GDM1 (cell line): ENCODE measurements at regions not wholly inside any gene's neighbourhood (a gene's known extent, or its start where the extent isn't known, plus 50 kb on each side); places are given as distances from the start of the nearest gene placed in this dataset.

ENCODE experiments used
- DNase-seq: peaks from one replicate; lab custom pipeline; 2025; lab: John Stamatoyannopoulos, UW

DNA sequence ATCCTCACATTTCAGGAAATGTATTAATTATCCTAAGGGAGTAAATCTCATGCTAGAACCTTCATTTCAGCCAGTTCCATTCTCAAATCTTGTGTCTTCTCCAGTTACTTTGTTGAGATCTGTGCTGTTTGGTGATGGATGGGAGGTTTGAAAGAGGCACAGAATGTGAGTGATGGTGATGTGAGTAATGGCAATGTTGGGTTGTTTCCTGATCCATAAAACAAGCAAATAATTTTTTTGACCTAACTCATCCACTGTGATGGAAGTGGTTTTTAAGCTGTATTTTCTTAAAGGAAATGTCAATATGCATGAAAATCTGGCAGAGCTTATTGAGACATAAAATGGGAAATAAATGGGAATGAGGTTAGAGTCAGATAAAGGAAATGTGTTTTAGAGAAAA is 214.7 kb downstream of the CHRM3 start:
- no peak for DNase-seq

DNA sequence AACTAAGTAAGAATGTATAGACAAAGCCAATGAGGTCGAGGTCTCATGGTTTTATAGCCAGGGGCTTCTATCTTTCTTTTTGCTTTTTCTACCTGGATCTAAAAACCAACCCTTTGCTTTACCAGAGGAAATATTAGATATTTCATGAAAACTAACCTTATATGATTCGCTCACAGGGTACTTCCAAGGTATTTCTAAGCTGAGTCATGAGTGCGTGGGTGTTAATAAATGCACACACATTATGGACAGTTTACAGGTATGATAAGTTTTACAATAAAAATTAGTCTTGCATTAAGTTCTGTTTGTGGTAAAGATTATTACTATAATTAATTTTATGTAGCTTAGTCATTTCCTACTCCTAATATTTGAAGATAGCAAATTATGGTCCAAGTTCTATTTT is 217.2 kb downstream of the CHRM3 start:
- no peak for DNase-seq

DNA sequence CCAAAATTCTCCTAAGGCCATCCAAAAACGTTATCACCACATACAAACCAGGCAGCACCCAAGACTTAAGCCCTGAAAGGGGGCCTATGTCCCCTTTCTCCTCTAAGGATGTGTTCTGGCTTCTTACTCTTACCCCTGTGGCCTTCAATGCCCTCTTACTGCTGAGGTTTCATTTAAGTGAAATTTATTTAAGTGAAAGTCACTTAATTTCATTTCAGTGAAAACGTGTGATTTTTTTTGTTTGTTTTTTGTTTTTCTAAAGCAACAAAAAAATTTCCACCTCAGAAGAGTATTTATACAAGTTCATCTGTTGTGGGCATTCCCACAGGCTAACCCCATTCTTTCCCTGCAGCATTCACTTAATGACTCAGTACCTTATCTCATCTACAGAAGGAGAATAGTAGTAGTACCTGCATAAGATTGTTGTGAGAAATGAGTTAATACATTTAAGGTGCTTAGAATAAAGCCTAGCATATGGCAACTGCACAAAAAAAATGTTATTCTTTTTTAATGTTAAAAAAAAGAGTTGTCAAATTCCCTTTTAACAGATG is 220.6 kb downstream of the CHRM3 start:
- DNase-seq = no peak

DNA sequence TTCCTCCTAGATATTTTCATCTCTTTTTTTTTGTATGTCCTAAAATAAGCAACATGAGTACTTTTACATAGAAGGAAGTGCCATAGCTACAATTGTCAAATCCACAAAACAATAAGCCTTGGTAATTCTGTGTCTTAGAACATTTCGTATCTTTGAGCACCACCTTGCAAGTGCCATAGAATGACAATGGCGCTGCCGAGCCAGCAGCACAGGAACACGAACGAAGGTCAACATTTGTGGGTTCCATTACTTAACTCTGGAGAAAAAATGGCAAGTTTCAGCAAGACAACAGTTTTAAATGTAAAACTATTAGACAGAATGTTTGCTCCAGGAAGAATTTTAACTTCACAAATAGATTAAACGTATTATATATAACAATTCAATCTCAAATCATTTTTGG is 222.1 kb downstream of the CHRM3 start:
- no peak for DNase-seq

DNA sequence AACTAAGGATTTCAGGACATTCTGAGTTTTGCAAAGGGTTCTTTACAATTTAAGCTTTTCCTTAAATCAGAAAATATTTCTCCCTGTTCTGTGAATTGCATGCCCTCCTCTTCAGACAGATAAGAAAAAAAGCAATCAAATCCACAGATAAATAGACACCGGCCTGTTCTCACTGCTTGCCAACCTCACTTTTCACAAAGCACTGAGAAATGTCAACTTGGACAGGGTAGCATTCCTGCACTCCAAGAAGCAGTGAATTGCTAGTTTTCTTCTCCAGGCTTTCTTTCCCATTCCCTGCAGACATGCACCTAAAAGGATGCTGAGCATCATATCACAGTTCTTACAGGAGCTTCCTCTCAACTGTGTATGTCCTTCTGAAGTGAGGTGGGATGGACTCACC is 226.0 kb downstream of the CHRM3 start:
- no peak for DNase-seq

DNA sequence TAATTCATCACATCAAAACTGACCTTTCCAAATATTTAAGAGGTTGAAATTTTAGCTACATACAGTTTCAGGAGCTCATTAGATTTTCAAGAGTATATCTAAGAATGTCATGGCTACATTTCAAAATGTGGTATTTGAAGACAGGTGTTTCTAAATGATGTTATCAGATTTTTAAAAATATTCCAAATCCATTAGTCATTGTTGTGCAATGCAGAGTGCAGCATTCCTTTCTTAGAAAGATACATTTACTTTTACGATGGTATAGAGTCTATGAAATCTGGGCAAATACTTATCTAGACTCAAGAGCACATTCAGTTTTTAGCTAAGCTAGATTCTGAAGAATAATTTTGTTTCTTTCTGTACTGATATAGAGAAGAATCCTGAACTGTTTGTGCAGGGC is 230.3 kb downstream of the CHRM3 start:
- DNase-seq = no peak

DNA sequence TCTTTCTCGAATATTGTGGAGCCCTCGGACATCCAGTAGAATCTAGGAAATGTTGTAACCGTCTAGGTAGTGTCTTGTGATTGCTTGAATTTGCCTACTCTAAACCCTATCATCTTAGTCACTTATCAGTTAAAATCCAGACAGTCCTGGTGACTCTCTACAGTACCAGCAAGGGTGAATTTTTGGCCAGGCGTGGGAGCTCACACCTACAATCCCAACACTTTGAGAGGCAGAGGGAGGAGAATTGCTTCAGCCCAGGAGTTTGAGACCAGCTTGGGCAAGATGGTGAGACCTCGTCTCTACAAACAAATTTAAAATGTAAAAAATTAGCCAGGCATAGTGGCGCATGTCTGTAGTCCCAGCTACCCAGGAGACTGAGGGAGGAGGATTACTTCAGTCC is 230.9 kb downstream of the CHRM3 start:
- DNase-seq = no peak

DNA sequence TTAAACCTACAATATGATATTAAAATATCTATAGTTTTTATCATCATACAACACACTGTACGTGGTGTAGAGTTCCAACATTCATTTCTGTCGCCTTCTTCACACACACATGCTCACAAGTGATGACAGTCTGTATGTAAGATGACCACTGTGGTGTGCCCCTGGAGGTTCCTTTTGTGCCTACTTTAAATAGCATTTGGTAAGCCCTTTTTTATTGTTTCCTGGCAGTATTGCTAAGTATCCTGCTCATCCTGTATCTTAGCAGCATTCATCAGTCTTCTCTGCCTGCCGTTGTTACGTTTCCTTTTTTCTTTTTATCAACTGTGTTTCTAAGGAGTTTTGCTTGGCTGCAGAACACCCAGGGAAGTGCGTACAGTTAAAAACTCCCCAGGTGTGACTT is 231.4 kb downstream of the CHRM3 start:
- no peak for DNase-seq

DNA sequence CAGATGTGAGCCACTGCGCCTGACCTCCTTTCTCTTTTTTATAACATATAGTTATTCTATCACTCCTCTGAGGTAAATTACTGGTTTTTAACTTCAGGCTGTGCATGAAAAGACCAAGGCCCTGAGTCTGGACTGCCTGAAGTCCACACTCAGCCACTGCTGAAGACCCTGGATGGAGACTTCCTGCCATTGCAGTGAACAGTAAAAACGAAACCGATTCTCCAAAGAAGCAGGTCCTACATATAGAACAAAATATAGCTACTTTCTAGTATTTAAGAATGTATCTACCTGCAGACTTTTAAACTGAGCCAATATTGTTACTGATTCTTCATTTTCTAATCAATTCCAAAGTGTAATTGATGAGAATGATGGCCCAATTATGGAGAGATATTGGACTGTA is 232.8 kb downstream of the CHRM3 start:
- DNase-seq = no peak

DNA sequence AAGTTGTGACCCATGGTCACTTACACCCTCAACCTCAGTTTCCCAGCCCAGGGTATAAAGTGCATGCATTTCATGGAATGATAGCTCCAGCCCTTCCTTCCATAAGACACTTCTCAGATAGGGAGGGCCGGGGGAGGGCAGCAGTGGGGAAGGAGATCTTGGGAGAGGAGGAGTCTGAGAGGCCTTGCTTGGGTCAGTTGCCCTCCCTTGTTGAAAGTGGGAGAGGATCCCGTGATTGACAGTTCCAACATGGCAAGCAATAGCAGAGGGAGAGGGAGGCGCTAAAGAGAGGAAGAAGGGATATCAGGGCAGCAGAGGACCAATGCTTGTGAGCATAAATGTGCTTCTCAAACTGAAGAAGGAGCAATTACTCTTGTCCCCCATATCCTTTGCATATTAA is 244.4 kb downstream of the CHRM3 start:
- DNase-seq = no peak

DNA sequence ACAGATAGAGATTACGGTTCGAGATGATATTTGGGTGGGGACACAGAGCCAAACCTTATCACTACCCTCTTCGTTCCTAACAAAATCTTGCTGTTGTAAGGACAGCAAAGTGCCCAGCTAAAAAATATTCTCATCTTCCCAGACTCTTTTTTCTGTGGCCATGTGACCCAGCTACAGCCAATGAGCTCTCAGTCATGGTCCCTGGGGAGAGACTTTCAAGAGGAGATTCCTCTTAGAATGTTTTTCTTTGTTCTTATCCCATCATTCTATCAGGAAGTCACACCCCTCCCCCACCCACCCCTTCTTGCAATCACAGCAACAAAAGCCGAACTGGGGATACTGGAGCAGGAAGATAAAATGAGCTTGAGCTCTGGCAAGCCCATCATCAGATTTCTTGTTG is 247.1 kb downstream of the CHRM3 start:
- DNase-seq = no peak

DNA sequence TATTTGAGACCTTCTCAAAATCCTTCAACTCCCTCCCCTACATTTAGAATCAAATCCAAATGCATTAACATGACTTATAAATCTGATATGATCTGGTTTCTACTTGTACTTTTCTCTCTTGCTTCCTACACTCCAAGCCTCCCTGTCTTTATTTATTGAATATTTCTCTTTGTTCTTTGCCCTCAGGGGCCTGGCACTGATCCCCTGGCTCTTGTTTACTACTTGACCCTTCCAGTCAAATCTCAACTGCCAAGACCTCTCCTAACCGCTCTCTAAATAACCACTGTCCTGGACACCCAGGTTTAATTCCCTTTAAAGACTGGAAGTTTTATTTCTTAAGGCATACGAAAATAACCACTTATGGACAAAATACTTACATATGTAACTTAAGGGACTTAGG is 248.9 kb downstream of the CHRM3 start:
- DNase-seq = no peak

DNA sequence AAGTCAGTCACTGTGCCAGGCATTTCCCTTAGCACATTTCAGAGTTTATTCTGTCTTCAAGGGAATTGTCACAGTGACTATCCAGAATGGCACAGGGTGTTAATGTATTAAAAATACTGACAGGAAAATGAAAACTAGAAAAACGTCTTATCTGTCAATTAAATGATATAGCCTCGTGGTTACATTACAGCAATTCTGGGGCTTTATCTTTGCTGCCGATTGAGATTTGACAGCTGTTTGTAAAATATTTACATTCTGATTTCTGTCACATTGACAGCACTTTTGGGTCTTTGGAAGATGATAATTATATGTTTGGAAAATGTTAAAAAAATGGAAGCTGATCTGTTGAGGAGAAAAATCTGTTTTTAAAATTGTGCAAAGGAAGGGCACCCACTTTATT is 250.0 kb downstream of the CHRM3 start:
- no peak for DNase-seq

DNA sequence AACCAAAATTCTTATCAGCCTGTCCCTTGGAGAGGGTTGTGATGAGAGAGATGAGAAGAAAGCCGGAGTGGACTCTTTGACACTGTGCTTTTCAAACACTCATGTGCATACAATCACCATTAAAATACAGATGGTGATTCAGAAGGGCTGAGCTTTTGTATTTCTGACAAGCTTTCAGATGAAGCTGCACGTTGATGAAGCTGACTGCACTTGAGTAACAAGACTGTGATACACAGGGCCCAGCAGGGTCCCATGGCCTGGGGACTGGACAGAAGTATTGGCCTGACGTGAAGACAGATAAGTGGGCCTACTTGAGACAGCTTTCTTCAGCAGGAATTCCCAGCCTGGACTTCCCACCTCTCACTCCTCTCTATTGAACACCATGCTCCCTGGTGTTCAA is 258.2 kb downstream of the CHRM3 start:
- no peak for DNase-seq

DNA sequence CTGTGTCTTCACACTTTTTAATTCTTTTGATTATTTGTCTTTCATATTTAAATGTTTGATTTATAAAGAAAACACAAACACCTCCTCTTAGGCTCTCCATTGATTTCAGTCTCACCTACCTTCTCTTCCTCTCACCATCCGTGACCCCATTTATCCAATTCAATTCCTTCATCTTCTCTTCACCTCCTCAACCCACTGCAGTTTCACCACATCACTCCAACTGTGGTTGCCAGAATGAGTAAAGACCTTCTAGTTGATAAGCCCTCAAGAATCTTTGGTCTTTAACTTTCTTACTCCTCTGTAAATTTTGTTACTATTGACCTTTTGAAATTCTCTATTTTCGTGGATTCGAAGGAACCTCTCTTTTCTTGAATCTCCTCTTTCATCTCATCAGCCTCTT is 260.7 kb downstream of the CHRM3 start:
- no peak for DNase-seq

DNA sequence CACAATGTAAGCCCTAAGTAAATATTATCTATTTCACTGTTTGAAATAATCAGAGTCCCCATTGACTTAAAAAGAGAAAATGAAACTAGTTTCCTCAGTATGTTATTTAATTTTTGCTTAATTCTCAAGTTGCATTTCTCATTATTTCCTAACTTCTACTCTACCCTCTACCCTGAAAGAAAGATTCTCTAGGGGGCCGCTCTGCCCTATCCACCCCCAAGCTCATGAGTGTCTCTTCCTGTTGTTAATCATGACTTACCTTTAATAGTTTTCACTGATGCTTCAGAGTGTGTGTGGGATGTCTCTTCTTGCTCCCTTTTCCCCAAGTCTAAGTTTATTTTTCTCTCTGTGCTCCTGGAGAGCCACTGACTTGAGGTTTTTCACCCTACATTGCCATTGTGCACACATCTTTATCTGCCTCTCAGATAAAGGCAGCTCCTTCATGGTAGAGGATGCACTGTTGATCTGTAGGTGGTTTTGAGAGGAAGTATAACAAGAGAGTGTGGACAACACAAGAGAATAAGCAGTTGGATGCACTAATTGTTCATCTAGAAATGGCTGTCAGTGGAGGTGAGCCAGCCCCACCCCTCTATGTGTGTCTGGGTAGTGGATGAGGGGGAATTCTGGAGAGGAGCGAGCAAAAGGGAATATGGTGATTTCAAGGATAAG is 261.7 kb downstream of the CHRM3 start:
- DNase-seq = no peak

DNA sequence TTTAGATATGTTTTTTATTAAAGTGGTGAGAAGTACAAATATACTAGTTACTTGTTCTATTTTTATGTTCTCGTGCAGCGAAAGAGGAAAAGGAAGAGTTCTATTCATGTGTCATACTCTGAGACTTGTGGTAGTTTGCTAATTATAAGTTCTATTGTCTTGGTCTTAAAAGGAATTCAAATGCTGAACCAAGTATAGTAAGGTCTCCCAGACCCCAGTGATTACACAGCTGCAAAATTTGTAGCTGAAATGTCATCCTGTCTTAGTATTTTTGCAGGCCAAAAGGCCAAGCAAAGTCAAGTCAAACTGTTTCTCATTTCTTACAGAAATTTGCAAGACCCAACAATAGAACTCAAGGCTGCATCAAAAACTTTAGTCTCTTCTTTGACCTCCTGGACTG is 268.7 kb downstream of the CHRM3 start:
- no peak for DNase-seq

DNA sequence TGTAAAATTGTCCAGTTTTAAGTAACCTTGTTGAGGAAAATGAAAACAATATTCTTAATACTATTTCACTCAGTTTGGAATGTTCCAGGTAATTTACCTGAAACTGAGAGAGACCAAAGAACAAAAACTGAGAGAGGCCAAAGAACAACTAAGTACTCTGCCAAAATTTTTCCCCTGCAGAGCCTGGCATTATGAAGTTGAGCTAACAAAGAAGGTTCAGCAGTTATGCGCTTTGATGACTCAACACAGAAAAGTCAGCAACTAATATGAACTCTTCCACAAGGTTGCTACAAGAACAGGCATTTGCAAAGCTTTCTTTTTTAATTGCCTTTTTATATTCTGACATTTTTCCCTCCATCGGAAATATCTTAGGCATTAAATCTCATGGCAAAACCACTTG is 270.9 kb downstream of the CHRM3 start:
- no peak for DNase-seq

DNA sequence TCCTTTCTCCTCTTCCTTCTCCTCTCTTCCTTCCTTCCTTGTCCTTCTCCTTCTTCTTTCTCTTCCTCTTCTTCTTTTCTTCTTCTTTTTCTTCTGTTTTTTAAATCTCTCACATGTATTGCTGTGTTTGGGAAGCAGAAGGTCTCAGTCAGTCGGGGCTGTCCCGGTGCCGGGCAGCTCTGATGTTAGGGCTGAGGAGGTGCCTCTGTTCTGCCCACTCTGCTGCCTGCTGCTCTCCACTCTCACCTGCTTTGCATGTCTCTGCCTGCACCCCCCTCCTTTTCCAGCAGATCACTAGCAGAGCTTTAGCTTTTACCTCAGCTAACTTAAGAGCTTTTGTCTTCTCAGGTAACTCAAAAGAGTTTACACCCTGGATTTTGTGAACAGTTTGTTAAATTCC is 276.6 kb downstream of the CHRM3 start:
- no peak for DNase-seq

DNA sequence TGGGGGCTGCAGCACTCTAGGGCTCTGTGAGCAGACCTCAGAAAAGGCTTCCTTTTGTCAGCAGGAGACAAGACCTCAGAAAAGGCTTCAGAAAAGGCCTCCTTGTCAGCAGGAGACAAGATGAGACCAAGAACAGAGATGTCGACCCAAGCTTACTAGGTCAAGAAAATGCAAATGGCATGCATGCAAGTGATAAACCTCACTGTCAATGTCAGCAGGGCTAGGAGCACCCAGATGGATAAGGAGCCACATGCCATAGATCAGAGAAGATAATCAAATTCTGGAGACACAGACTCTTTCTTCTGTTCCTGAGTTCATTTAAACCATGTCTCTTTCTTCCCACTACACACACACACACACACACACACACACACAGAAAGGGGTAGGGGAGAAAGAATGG is 285.9 kb downstream of the CHRM3 start:
- no peak for DNase-seq

DNA sequence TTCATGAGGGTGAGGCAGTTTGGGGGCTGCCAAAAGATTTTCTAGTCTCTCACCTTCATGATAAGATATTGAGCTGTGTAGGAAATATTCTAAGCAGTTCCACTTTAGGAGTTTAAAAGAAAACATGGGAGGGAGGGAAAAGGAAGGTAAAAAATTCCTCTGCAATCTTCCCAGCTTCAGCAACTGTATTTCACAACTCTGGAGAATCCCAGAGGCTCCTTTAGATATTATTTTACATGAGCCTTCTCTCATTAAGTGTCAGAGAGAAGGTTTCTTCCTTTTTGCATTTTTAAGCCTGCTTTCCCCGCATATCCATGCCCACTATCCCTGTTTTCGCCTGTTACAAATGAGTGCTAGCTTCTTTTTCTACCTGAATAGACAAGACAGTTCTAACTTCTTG is 289.4 kb downstream of the CHRM3 start:
- no peak for DNase-seq

DNA sequence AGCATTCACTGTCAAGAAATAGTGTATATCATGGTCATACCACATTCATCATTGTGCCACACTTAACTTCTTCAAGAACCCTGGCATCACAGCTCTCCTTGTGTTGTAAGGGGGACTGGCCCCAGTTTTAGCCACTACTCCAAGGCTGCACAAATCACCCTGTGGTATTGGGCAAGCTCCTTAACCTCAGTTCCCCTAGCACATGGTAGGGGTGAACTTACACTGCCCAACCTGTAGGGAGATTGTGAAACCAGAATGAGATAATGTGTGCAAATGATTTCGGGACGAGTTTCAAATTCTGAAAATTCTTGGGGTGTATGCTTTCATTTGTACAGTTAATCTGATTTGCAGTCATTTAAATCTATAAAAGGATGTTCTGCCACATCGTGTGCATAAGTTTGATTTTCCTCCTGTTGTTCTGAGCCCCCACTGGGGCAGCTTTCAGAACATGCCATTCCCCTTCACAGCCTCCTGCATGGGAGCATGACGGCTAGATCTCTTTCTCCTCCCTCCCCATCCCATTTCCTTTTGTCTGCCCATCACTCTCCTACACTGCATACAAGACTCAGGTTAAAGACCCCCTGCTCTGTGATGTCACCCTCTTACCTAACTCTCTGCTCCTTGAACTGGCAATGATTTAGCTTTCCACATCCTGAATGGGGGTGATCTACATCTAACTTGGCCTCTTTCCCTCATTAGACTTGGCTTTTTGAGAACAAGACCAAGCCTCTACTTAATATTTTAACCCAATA is 290.3 kb downstream of the CHRM3 start:
- DNase-seq = no peak

DNA sequence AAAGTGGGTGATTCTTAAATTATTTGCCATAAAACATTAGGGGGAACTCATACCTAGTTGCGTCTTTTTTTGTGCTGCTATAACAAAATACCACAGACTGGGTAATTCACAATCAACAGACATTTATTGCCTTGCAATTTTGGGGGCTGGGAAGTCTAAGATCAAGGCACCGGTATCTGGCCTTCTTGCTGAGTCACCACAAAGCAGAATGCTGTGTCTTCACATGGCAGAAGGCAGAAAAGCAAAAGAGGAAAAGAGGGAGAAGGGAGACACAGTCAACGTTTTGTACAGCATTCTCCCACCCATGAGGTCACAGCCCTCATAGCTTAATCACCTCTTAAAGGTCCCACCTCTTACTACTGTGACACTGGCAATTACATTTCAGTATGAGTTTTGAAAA is 291.0 kb downstream of the CHRM3 start:
- no peak for DNase-seq

DNA sequence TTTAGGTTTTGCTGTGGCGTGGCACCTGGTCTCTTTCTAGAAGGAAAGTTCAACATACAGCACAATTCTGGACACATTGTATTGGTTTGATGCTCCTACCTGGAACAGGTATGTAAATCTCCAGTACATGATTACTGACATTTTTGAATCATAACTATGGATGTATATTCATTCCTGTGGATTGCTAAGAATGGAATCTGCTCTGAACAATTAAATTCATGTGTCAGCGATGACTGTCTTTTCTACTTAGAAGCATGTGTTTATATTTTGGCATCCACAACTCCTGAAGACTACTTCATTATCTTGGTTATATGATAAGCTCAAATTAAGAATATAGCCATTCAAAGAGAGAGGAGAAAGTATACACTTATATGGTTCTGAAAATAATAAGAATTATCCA is 291.8 kb downstream of the CHRM3 start:
- DNase-seq = no peak
